WTC11 (cell line): ENCODE measurements at regions not wholly inside any gene's neighbourhood (a gene's known extent, or its start where the extent isn't known, plus 50 kb on each side); places are given as distances from the start of the nearest gene placed in this dataset.

Experiments
- ATAC-seq: fragments of 200-7000 bp; cut with Tn5 transposase; 2 replicates; pipeline ENCODE4 v1.10.0; 2021; ENCODE audit warnings: mild to moderate bottlenecking, moderate library complexity
- CTCF ChIA-PET: fragments of 300-600 bp; sonication (Branson Sonifier 250); formaldehyde crosslinking; loops from one replicate; lab custom pipeline; 2021; ENCODE audit warnings: antibody characterized with exemption; lab: Charles Lee
- POLR2A ChIA-PET: fragments of 350-600 bp; sonication (Branson Sonifier 250); formaldehyde crosslinking; loops from one replicate; lab custom pipeline; 2021; ENCODE audit warnings: antibody characterized with exemption; lab: Charles Lee
- DNase-seq: peaks from one replicate; pipeline ENCODE4 v3.0.0; 2021; ENCODE audit warnings: low spot score
- H3K27ac Mint-ChIP-seq: 2 replicates; pipeline ENCODE4 v1.8.0; 2021; ENCODE audit warnings: mixed read lengths
- H3K27me3 Mint-ChIP-seq: 2 replicates; pipeline ENCODE4 v1.8.0; 2021; ENCODE audit warnings: low read depth, mild to moderate bottlenecking, moderate library complexity, mixed read lengths
- H3K36me3 Mint-ChIP-seq: 2 replicates; pipeline ENCODE4 v1.8.0; 2021; ENCODE audit warnings: mixed read lengths
- H3K4me1 Mint-ChIP-seq: 2 replicates; pipeline ENCODE4 v1.8.0; 2022; ENCODE audit warnings: mixed read lengths
- H3K4me3 Mint-ChIP-seq: 2 replicates; pipeline ENCODE4 v1.8.0; 2021; ENCODE audit warnings: mild to moderate bottlenecking, moderate library complexity, mixed read lengths
- H3K9me3 Mint-ChIP-seq: 2 replicates; pipeline ENCODE4 v1.8.0; 2021; ENCODE audit warnings: mixed read lengths
- ARID4B ChIP-seq: sonication (generic); formaldehyde crosslinking; IDR thresholded peaks from 2 replicates; pipeline ENCODE4 v1.8.0; 2023; ENCODE audit warnings: missing genetic modification reagents, mild to moderate bottlenecking, borderline replicate concordance
- ATF6 ChIP-seq: sonication (generic); formaldehyde crosslinking; IDR thresholded peaks from 2 replicates; pipeline ENCODE4 v1.8.1; 2023; ENCODE audit warnings: mild to moderate bottlenecking, missing genetic modification reagents
- CREB1 ChIP-seq: sonication (generic); formaldehyde crosslinking; IDR thresholded peaks from 2 replicates; pipeline ENCODE4 v1.8.0; 2023; ENCODE audit warnings: mild to moderate bottlenecking, missing genetic modification reagents
- CREM ChIP-seq: sonication (generic); formaldehyde crosslinking; IDR thresholded peaks from 2 replicates; pipeline ENCODE4 v1.8.1; 2022; ENCODE audit warnings: mild to moderate bottlenecking, missing genetic modification reagents, moderate library complexity
- FOXK1 ChIP-seq: sonication (generic); formaldehyde crosslinking; IDR thresholded peaks from 2 replicates; pipeline ENCODE4 v1.8.0; 2022; ENCODE audit warnings: mild to moderate bottlenecking, moderate library complexity, missing genetic modification reagents
- IRF1 ChIP-seq: sonication (generic); formaldehyde crosslinking; IDR thresholded peaks from 2 replicates; pipeline ENCODE4 v1.8.0; 2023; ENCODE audit warnings: missing genetic modification reagents
- MLX ChIP-seq: sonication (generic); formaldehyde crosslinking; IDR thresholded peaks from 2 replicates; pipeline ENCODE4 v1.8.1; 2023; ENCODE audit warnings: mild to moderate bottlenecking, missing genetic modification reagents, moderate library complexity
- MXD4 ChIP-seq: fragments of 250-450 bp; sonication (Bioruptor Pico); IDR thresholded peaks from 2 replicates; pipeline ENCODE4 v1.8.0; 2021; ENCODE audit warnings: mild to moderate bottlenecking, moderate library complexity, borderline replicate concordance
- NFE2L1 ChIP-seq: sonication (generic); formaldehyde crosslinking; IDR thresholded peaks from 2 replicates; pipeline ENCODE4 v1.8.1; 2023; ENCODE audit warnings: missing genetic modification reagents
- NFYB ChIP-seq: sonication (generic); formaldehyde crosslinking; conservative IDR thresholded peaks from 2 replicates; pipeline ENCODE4 v1.8.0; 2022; ENCODE audit warnings: low read depth, missing genetic modification reagents
- PRDM15 ChIP-seq: sonication (generic); formaldehyde crosslinking; IDR thresholded peaks from 2 replicates; pipeline ENCODE4 v1.8.0; 2022; ENCODE audit warnings: missing genetic modification reagents
- PREB ChIP-seq: sonication (generic); formaldehyde crosslinking; IDR thresholded peaks from 2 replicates; pipeline ENCODE4 v1.8.1; 2022; ENCODE audit warnings: mild to moderate bottlenecking, missing genetic modification reagents, moderate library complexity, borderline replicate concordance
- PRRX2 ChIP-seq: fragments of 250-450 bp; sonication (Bioruptor Pico); IDR thresholded peaks from 2 replicates; pipeline ENCODE4 v1.8.0; 2021; ENCODE audit warnings: mild to moderate bottlenecking
- USF1 ChIP-seq: sonication (generic); formaldehyde crosslinking; IDR thresholded peaks from 2 replicates; pipeline ENCODE4 v1.8.0; 2022; ENCODE audit warnings: mild to moderate bottlenecking, missing genetic modification reagents
- ZBTB21 ChIP-seq: sonication (generic); formaldehyde crosslinking; IDR thresholded peaks from 2 replicates; pipeline ENCODE4 v1.8.1; 2023; ENCODE audit warnings: mild to moderate bottlenecking, missing genetic modification reagents, borderline replicate concordance
- ZMAT4 ChIP-seq: fragments of 250-450 bp; sonication (Bioruptor Pico); IDR thresholded peaks from 2 replicates; pipeline ENCODE4 v1.9.0; 2021; ENCODE audit warnings: mild to moderate bottlenecking
- ZNF219 ChIP-seq: sonication (generic); formaldehyde crosslinking; IDR thresholded peaks from 2 replicates; pipeline ENCODE4 v1.8.0; 2023; ENCODE audit warnings: missing genetic modification reagents, mild to moderate bottlenecking, borderline replicate concordance
- ZNF263 ChIP-seq: sonication (generic); formaldehyde crosslinking; IDR thresholded peaks from 2 replicates; pipeline ENCODE4 v1.8.1; 2022; ENCODE audit warnings: low read depth, mild to moderate bottlenecking, moderate library complexity, missing genetic modification reagents

- no peak for TF ChIP-seq USF1
- TF ChIP-seq IRF1 (CRISPR knock-in tag), result no peak
- TF ChIP-seq CREM (CRISPR knock-in tag), result no peak
- TF ChIP-seq ZMAT4 (CRISPR knock-in tag), result no peak
- no peak for TF ChIP-seq NFE2L1 (CRISPR knock-in tag)
- no peak for TF ChIP-seq NFYB
- no peak for TF ChIP-seq ZBTB21 (CRISPR knock-in tag)
- no peak for TF ChIP-seq PREB (CRISPR knock-in tag)
- no peak for TF ChIP-seq FOXK1 (CRISPR knock-in tag)
Observed at GRCh38 chr16:74190292-74190691, 106.3 kb upstream of the PSMD7 start (continued).

- no peak overlapping the region for H3K27ac Mint-ChIP-seq
- no peaks in the 10 kb centered on the region for H3K27me3 Mint-ChIP-seq
- ChIA-PET CTCF (no interaction called here), POLR2A (no interaction called here)
- 0 out of 2 replicates have a peak, but pooled peaks cover 3% of the 10 kb centered on the region for H3K36me3 Mint-ChIP-seq
- ATAC-seq, result no peak
- DNase-seq, result no peak
- H3K4me1 Mint-ChIP-seq, result peaks cover 4% of the 10 kb centered on the region
- H3K4me3 Mint-ChIP-seq, result no peak overlapping the region
- H3K9me3 Mint-ChIP-seq, result peaks cover 20% of the 10 kb centered on the region
- TF ChIP-seq MXD4 (no peak), PRRX2 (no peak), PRDM15 (CRISPR knock-in tag) (no peak), ZNF263 (CRISPR knock-in tag) (no peak), ZNF219 (CRISPR knock-in tag) (no peak), CREB1 (CRISPR knock-in tag) (no peak), PREB (CRISPR knock-in tag) (no peak), ARID4B (CRISPR knock-in tag) (no peak), ATF6 (CRISPR knock-in tag) (no peak), MLX (CRISPR knock-in tag) (no peak)
Observed at GRCh38 chr16:74188856-74189255, 107.8 kb upstream of the PSMD7 start.
